Naive thymus-derived CD4-positive, alpha-beta T cell (primary cell): ENCODE measurements at regions not wholly inside any gene's neighbourhood (a gene's known extent, or its start where the extent isn't known, plus 50 kb on each side); places are given as distances from the start of the nearest gene placed in this dataset.

Experiments used
- ATAC-seq: fragments of 150-1000 bp; cut with Tn5 transposase; 2 replicates; pipeline ENCODE4 v1.10.0; 2021; ENCODE audit warnings: mild to moderate bottlenecking, moderate library complexity
- CTCF ChIA-PET: fragments of 350-600 bp; sonication (Branson Sonifier 250); formaldehyde crosslinking; loops from one replicate; lab custom pipeline; 2021; ENCODE audit warnings: antibody characterized with exemption; lab: Charles Lee
- POLR2A ChIA-PET: fragments of 350-600 bp; sonication (Branson Sonifier 250); formaldehyde crosslinking; loops from one replicate; lab custom pipeline; 2021; ENCODE audit warnings: antibody characterized with exemption, inconsistent platforms; lab: Charles Lee
- DNase-seq, 9 donors: peaks; one replicate each; pipeline versions ENCODE4 v3.0.0 to v3.0.0-alpha.2; 2020 to 2022; ENCODE audit warnings: mixed read lengths in 1 of 9
- H3K27ac ChIP-seq: one replicate; pipeline ENCODE4 v1.7.0; 2013; ENCODE audit warnings: mild to moderate bottlenecking, low read depth, low read length, moderate library complexity
- H3K27me3 ChIP-seq, 2 donors: one replicate each; pipeline ENCODE4 v1.7.0; 2013; ENCODE audit warnings: low read length in 2 of 2, mild to moderate bottlenecking in 2 of 2, moderate library complexity in 2 of 2; ENCODE audit not compliant: control insufficient read depth in 2 of 2, insufficient read depth in 2 of 2
- H3K36me3 ChIP-seq, 3 experiments: 1 replicate in 2 of 3; 2 replicates in 1 of 3; pipeline ENCODE4 v1.7.0; 2013; ENCODE audit warnings: low read length in 3 of 3, mild to moderate bottlenecking in 3 of 3, moderate library complexity in 1 of 3; ENCODE audit not compliant: insufficient read depth in 3 of 3, control insufficient read depth in 2 of 3
- H3K4me1 ChIP-seq, 2 donors: one replicate each; pipeline ENCODE4 v1.7.0; 2013; ENCODE audit warnings: low read length in 2 of 2, mild to moderate bottlenecking in 2 of 2, moderate library complexity in 1 of 2; ENCODE audit not compliant: control insufficient read depth in 2 of 2, insufficient read depth in 2 of 2
- H3K4me3 ChIP-seq: 2 replicates; pipeline ENCODE4 v1.7.0; 2013; ENCODE audit warnings: mild to moderate bottlenecking, low read length
- H3K9me3 ChIP-seq, 3 experiments: 1 replicate in 2 of 3; 2 replicates in 1 of 3; pipeline ENCODE4 v1.7.0; 2013; ENCODE audit warnings: low read length in 3 of 3; ENCODE audit not compliant: control insufficient read depth in 2 of 3
- H3K27ac Mint-ChIP-seq, 9 donors: one replicate each; pipeline ENCODE4 v1.8.0; 2020 to 2022; ENCODE audit warnings: mixed read lengths in 9 of 9, mild to moderate bottlenecking in 8 of 9, moderate library complexity in 5 of 9, inconsistent platforms in 2 of 9
- H3K27me3 Mint-ChIP-seq, 5 donors: one replicate each; pipeline ENCODE4 v1.8.0; 2021 to 2022; ENCODE audit warnings: mixed read lengths in 5 of 5, mild to moderate bottlenecking in 1 of 5
- H3K36me3 Mint-ChIP-seq, 5 donors: one replicate each; pipeline ENCODE4 v1.8.0; 2020 to 2022; ENCODE audit warnings: mixed read lengths in 5 of 5, mild to moderate bottlenecking in 3 of 5, inconsistent platforms in 1 of 5
- H3K4me1 Mint-ChIP-seq, 7 donors: one replicate each; pipeline ENCODE4 v1.8.0; 2020 to 2022; ENCODE audit warnings: mixed read lengths in 7 of 7, mild to moderate bottlenecking in 3 of 7, inconsistent platforms in 1 of 7
- H3K4me3 Mint-ChIP-seq, 10 donors: one replicate each; pipeline ENCODE4 v1.8.0; 2020 to 2022; ENCODE audit warnings: mild to moderate bottlenecking in 10 of 10, mixed read lengths in 10 of 10, moderate library complexity in 6 of 10, inconsistent platforms in 2 of 10
- H3K9me3 Mint-ChIP-seq, 11 donors: one replicate each; pipeline ENCODE4 v1.8.0; 2020 to 2022; ENCODE audit warnings: mixed read lengths in 11 of 11, mild to moderate bottlenecking in 4 of 11, inconsistent platforms in 1 of 11, moderate library complexity in 1 of 11
- intact Hi-C, 2 donors: fragments of 100-400 bp; cut with micrococcal nuclease; formaldehyde crosslinking; loops; one replicate each; pipeline ENCODE4 v1.15.1; 2023

- intact Hi-C loops: no loop called here
- Histone ChIP-seq H3K36me3 (no peaks in the 10 kb centered on the region), H3K4me3 (no peak overlapping the region), H3K9me3 (no peaks in the 10 kb centered on the region), H3K27ac (no peak overlapping the region), H3K4me1 (no peaks in the 10 kb centered on the region), H3K27me3 (no peaks in the 10 kb centered on the region)
- CTCF ChIA-PET: no interaction called here
- no peak overlapping the region for H3K27ac Mint-ChIP-seq
- no peak for DNase-seq
- no peaks in the 10 kb centered on the region for H3K27me3 Mint-ChIP-seq
- H3K4me3 Mint-ChIP-seq: no peak overlapping the region
- H3K9me3 Mint-ChIP-seq: peaks cover 0 to 7% (median 0%) of the 10 kb centered on the region in 11 donors
- POLR2A ChIA-PET: no interaction called here
- no peak for ATAC-seq
- H3K4me1 Mint-ChIP-seq: no peaks in the 10 kb centered on the region
- peaks cover 0 to 4% (median 0%) of the 10 kb centered on the region in 5 donors for H3K36me3 Mint-ChIP-seq
Observed at GRCh38 chr4:45939056-45939455, 184.8 kb downstream of the GABRG1 start.

GRCh38 chr4:45931154-45931553, 192.7 kb downstream of the GABRG1 start:
- CTCF ChIA-PET: no interaction called here
- no peaks in the 10 kb centered on the region for H3K27me3 Mint-ChIP-seq
- H3K4me1 Mint-ChIP-seq: no peaks in the 10 kb centered on the region

GRCh38 chr4:45927641-45928040, 196.2 kb downstream of the GABRG1 start:
- H3K4me3 ChIP-seq: no peak overlapping the region
- no peaks in the 10 kb centered on the region for H3K9me3 ChIP-seq
- ChIA-PET CTCF (no interaction called here), POLR2A (no interaction called here)
- intact Hi-C loops: no loop called here
- no peak overlapping the region for H3K27ac Mint-ChIP-seq
- H3K36me3 Mint-ChIP-seq: no peaks in the 10 kb centered on the region
- H3K4me3 Mint-ChIP-seq: no peak overlapping the region
- peaks cover 0 to 14% (median 2%) of the 10 kb centered on the region in 11 donors for H3K9me3 Mint-ChIP-seq
- no peaks in the 10 kb centered on the region for H3K27me3 Mint-ChIP-seq
- H3K4me1 Mint-ChIP-seq: no peaks in the 10 kb centered on the region
- H3K36me3 ChIP-seq: no peaks in the 10 kb centered on the region
- H3K27ac ChIP-seq: no peak overlapping the region
- ATAC-seq: no peak
- no peaks in the 10 kb centered on the region for H3K4me1 ChIP-seq
- H3K27me3 ChIP-seq: no peaks in the 10 kb centered on the region
- DNase-seq: no peak

More at GRCh38 chr4:45931154-45931553, 192.7 kb downstream of the GABRG1 start:
- POLR2A ChIA-PET: no interaction called here
- no peak overlapping the region for H3K4me3 ChIP-seq
- H3K9me3 Mint-ChIP-seq: peaks cover 0 to 13% (median 2%) of the 10 kb centered on the region in 11 donors
- no peak for DNase-seq
- H3K4me3 Mint-ChIP-seq: no peak overlapping the region
- no peak for ATAC-seq
- H3K27ac Mint-ChIP-seq: no peak overlapping the region
- H3K9me3 ChIP-seq: no peaks in the 10 kb centered on the region
- H3K27ac ChIP-seq: no peak overlapping the region
- intact Hi-C loops: no loop called here
- H3K4me1 ChIP-seq: no peaks in the 10 kb centered on the region
- no peaks in the 10 kb centered on the region for H3K27me3 ChIP-seq
- H3K36me3 Mint-ChIP-seq: no peaks in the 10 kb centered on the region
- no peaks in the 10 kb centered on the region for H3K36me3 ChIP-seq

GRCh38 chr4:45925809-45926208, 198.0 kb downstream of the GABRG1 start:
- CTCF ChIA-PET: no interaction called here
- H3K27me3 Mint-ChIP-seq: no peaks in the 10 kb centered on the region
- Histone ChIP-seq H3K27ac (no peak overlapping the region), H3K9me3 (no peaks in the 10 kb centered on the region), H3K36me3 (no peaks in the 10 kb centered on the region), H3K27me3 (no peaks in the 10 kb centered on the region), H3K4me3 (no peak overlapping the region), H3K4me1 (no peaks in the 10 kb centered on the region)
- H3K27ac Mint-ChIP-seq: no peak overlapping the region
- H3K4me1 Mint-ChIP-seq: no peaks in the 10 kb centered on the region
- intact Hi-C loops: no loop called here
- H3K9me3 Mint-ChIP-seq: peaks cover 0 to 9% (median 0%) of the 10 kb centered on the region in 11 donors
- ATAC-seq (no peak), DNase-seq (no peak)
- H3K4me3 Mint-ChIP-seq: no peak overlapping the region
- POLR2A ChIA-PET: no interaction called here
- no peaks in the 10 kb centered on the region for H3K36me3 Mint-ChIP-seq

GRCh38 chr4:45920861-45921260, 203.0 kb downstream of the GABRG1 start:
- DNase-seq (no peak), ATAC-seq (no peak)
- Mint-ChIP-seq H3K9me3 (peaks cover 0 to 14% (median 3%) of the 10 kb centered on the region in 11 donors), H3K36me3 (no peaks in the 10 kb centered on the region), H3K4me3 (no peak overlapping the region), H3K27me3 (no peaks in the 10 kb centered on the region), H3K4me1 (no peaks in the 10 kb centered on the region), H3K27ac (no peak overlapping the region)
- no peak overlapping the region for H3K27ac ChIP-seq
- CTCF ChIA-PET: no interaction called here
- intact Hi-C loops: no loop called here
- H3K27me3 ChIP-seq: no peaks in the 10 kb centered on the region
- H3K4me1 ChIP-seq: no peaks in the 10 kb centered on the region
- POLR2A ChIA-PET: no interaction called here
- H3K36me3 ChIP-seq: no peaks in the 10 kb centered on the region
- no peaks in the 10 kb centered on the region for H3K9me3 ChIP-seq
- H3K4me3 ChIP-seq: no peak overlapping the region

- Mint-ChIP-seq H3K36me3 (no peaks in the 10 kb centered on the region), H3K4me3 (no peak overlapping the region), H3K9me3 (peaks cover 0 to 29% (median 4%) of the 10 kb centered on the region in 11 donors), H3K4me1 (no peaks in the 10 kb centered on the region), H3K27ac (no peak overlapping the region), H3K27me3 (no peaks in the 10 kb centered on the region)
- Histone ChIP-seq H3K27ac (no peak overlapping the region), H3K4me3 (no peak overlapping the region), H3K9me3 (peaks cover 0 to 3% (median 0%) of the 10 kb centered on the region in 3 experiments), H3K4me1 (no peaks in the 10 kb centered on the region), H3K27me3 (no peaks in the 10 kb centered on the region), H3K36me3 (no peaks in the 10 kb centered on the region)
- no peak for ATAC-seq
- POLR2A ChIA-PET: no interaction called here
- DNase-seq: no peak
- intact Hi-C loops: no loop called here
- CTCF ChIA-PET: no interaction called here
Observed at GRCh38 chr4:45910511-45910910, 213.3 kb downstream of the GABRG1 start.

- intact Hi-C loops: no loop called here
- H3K9me3 Mint-ChIP-seq: peaks cover 0 to 16% (median 8%) of the 10 kb centered on the region in 11 donors
- ATAC-seq: no peak
- Histone ChIP-seq H3K27ac (no peak overlapping the region), H3K36me3 (no peaks in the 10 kb centered on the region), H3K27me3 (no peaks in the 10 kb centered on the region), H3K9me3 (peaks cover 0 to 4% (median 0%) of the 10 kb centered on the region in 3 experiments), H3K4me1 (no peaks in the 10 kb centered on the region), H3K4me3 (no peak overlapping the region)
- CTCF ChIA-PET: no interaction called here
- H3K27ac Mint-ChIP-seq: no peak overlapping the region
- H3K4me1 Mint-ChIP-seq: no peaks in the 10 kb centered on the region
- H3K4me3 Mint-ChIP-seq: no peak overlapping the region
- H3K36me3 Mint-ChIP-seq: no peaks in the 10 kb centered on the region
- no peak for DNase-seq
- POLR2A ChIA-PET: no interaction called here
- no peaks in the 10 kb centered on the region for H3K27me3 Mint-ChIP-seq
Observed at GRCh38 chr4:45897946-45898585, 225.8 kb downstream of the GABRG1 start.
